Left lobe of liver (tissue), 2 donors: ENCODE measurements at regions not wholly inside any gene's neighbourhood (a gene's known extent, or its start where the extent isn't known, plus 50 kb on each side); places are given as distances from the start of the nearest gene placed in this dataset.
"Not testable (repeated sequence)": the region's sequence is repeated elsewhere in the genome, so short reads cannot be mapped to it uniquely, and the experiment has no call there.

Experiments
- ATAC-seq: fragments of 200-7000 bp; cut with Tn5 transposase; one replicate; pipeline ENCODE4 v1.9.1; 2020; ENCODE audit warnings: mild to moderate bottlenecking, moderate library complexity
- DNase-seq: peaks from one replicate; pipeline ENCODE4 v3.0.0-alpha.2; 2020; ENCODE audit warnings: low spot score
- donor health status: DM: no; HTN: no; CAD: no; lungs with moderate emphysema.
- donor health status: DM: no; HTN: yes; CAD: no.

DNA sequence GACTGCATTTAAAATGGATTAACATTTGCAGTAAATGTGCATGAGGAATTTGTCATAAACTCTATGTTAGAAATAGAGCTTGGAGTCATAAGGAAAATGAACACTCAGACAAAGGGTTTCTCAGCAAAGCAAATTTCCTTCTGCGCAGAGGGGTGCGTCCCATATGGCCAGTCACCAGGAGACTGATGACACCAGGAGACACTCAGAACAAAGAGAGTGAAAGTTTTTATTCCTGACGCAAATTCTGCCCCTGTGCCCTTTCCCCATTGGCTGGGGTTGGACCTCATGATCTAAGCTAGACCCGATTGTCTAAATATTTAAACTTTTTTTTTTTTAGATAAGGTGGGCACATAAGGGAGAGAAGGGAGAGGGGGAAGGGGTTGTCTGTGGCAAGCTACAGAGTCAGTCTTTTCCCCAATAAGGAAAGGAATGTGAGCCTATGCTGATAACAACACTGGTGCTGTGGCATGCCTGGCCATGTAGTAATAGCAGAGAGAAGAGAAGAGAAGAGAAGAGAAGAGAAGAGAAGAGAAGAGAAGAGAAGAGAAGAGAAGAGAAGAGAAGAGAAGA, 202.0 kb downstream of the POM121L12 start:
- no peak for DNase-seq
- ATAC-seq, result no peak

DNA sequence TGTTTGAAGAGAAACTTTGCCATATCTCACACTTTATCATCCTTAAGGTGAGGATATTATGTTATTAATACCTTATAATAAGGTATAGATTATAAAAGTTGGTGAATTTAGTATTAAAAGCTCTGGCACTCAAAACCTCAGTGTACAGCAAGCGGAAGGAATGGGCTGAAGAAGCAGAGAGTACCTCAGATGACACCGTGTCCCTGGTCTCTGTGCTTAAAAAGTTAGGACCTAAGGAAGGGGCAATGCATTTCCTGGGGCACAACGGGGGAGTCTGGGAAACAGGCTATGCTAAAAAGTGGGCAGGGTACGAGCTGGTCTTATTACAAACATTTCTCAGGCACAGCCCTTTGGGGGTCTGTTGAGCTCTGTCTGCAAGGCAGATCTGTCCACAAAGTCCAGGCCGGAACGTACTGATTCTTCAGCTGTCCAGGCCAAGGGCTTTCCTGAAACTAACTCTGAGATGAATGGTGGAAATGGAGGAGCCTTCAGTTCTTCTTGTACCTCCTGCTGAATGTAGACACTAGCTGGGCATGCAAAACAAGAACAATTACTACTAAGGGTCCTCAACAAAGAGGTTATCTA, 202.7 kb downstream of the POM121L12 start:
- no peak for DNase-seq
- no peak for ATAC-seq

DNA sequence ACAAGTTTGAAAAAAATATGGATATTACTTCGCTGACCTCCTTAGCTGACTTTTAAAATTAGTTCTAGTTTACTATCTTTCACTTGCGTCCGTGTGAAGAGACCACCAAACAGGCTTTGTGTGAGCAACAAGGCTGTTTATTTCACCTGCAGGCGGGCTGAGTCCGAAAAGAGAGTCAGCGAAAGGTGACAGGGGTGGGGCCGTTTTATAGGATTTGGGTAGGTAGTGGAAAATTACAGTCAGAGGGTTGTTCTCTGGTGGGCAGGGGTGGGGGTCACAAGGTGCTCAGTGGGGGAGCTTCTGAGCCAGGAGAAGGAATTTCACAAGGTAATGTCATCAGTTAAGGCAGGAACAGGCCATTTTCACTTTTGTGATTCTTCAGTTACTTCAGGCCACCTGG, 203.7 kb downstream of the POM121L12 start:
- not testable (repeated sequence) for ATAC-seq, DNase-seq

DNA sequence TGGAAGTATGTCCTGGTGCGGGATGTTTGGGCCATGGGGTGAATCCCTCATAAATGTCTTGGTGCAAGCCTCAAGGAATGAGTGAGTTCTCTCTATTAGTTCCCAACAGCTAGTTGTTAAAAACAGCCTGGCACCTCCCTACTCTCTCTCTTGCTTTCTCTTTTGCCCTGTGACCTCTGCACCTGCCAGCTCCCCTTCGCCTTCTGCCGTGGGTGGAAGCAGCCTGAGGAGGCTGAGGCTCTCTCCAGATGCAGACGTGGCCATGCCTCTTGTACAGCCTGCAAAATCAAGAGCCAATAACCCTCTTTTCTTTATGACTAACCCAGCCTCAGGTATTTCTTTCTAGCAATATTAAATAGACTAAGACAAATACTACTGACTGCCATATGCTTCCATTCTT, 210.3 kb downstream of the POM121L12 start:
- ATAC-seq, result no peak
- DNase-seq, result no peak

DNA sequence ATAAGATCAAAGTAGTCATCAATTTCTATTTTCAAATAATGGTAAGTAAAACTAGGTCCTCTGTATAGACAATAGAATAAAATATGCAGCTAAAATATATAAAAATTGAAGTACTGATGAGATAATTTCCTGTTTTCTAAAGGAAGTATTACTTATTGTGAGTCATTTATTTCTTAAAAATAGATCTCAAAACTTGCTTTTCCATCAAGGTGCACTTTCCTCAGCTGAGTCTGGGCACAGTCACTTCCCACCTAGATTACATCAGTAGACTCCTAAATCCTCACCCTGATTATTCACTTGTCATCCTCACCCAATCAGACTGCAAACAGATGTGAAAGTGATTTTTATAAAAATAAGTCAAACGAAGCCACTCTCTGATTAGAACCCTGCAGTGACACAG, 211.5 kb downstream of the POM121L12 start:
- DNase-seq (no peak), ATAC-seq (no peak)

DNA sequence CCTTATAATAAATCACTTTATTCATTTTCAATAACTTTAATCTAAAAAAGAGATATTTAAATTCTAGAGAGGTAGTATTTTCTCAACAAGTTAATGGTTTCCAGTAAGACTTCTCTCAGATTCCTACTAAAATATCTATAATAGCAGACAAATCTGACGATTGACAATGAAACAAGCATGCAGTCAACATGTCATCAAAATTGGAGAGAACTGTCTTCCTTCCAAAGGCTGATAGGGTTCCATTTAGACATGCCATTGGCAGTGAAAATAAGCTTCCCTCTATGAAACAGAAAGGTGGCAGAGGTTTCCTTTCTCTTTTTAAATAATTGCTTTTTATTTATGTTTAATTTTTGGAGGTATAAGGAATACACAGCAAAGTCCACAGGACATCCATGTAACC, 217.1 kb downstream of the POM121L12 start:
- no peak for DNase-seq
- no peak for ATAC-seq

DNA sequence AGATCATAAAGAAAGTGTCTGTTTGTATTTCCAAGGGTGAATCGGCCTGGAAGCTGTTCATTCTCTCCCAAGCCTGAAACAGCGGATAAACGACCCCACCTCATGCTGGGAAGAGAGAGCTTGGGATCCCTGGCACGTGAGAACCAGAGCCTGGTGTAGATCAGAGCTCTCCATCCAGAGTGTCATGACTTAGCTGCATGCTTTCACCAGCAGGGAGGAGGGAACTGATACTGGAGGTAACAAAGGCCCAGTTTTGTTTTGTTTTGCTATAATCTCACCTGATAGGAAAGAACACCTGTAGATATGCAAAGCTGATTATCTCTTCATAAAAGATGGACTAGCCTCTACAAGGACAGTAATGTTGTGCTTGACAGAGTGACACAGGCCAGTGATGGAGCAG, 236.6 kb downstream of the POM121L12 start:
- DNase-seq, result no peak
- no peak for ATAC-seq

DNA sequence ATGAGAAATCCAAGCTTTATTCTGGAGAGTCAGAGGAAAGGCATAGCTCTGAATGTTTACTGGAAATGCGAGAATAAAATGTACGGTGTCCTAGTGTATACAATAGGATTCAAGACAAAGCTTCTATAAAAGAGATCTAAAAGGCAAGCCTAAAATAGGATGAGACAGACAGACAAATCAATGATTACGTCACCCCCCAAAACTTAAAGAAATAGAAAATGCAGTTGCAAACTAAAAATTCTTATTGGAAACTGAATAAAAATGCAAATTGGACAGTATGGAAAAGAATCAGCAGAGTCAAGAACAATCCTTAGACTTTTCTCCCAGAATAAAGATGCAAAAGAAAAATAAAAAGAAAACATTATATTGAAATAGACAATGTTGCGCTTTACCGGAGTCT, 245.9 kb downstream of the POM121L12 start:
- DNase-seq (no peak), ATAC-seq (no peak)

DNA sequence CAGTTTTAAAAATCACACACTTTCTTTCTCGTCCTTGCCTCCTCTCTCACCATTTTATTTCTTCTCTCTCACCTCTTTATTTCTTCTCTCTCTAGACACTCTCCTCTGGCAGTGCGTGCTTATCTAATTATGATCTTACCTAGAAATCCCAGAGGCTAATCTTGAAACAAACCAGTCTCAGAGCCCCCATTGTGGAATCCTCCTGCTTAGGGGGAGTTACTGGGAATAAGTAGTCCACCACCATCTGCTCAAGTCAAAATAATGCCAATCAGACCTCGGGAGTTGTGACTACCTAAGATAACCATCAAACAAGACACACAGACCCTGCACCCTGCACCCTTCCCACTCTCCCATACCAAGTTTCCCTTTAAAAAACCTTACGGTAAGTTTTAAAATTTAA, 256.9 kb downstream of the POM121L12 start:
- DNase-seq (no peak), ATAC-seq (no peak)

DNA sequence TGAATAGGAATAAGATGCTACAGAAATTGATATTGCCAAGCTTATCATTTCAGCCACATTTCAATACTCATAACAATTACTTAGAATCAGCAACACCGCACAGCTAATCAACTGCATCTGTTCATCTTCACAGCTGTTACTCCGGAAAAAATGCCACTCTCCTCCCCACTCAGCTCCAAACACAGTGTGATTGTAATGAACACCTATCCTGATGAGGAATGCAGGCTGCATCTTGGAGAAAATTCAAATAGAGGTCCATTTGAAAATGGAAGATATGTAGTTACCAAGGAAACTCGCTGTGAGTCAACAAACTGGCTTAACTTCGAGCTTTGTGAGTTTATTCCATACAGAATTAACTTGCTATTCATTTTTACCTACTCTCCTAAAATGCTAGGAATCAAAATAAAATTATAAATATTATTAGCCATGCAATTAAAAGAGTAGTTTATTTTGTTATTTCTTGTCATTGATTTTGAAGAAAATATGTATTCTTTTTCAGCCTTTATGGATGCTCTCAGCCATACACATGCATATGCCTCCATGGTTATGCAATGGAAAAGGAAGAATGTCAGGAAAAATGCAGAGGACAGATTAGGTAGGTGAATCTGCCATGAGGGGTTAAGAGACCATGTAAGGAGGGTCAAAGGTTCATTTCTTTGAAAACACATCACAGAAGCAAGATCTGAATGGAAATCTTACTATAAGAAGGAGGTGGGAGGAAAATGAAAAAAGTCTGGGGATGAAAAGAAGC, 267.2 kb downstream of the POM121L12 start:
- DNase-seq (no peak), ATAC-seq (no peak)

DNA sequence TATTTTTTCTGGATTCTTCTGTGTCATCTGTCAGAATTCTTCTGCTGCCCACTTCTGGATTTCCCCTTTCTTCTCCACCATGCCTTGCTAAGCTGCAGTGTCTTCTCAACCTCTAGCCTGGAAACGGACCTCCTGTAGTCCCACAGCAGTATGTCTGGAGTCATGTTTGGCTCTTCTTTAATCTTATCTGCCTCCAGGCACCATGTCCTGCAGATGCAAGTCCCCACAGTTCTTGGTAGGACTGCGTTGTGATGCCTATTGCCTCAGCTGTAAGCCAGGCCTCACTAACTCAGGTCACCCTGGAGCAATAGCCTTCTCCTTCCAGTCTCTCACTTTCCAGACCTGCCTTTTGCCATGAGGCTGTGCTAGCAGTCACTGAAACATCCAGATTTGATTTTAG, 268.3 kb downstream of the POM121L12 start:
- DNase-seq (no peak), ATAC-seq (no peak)

DNA sequence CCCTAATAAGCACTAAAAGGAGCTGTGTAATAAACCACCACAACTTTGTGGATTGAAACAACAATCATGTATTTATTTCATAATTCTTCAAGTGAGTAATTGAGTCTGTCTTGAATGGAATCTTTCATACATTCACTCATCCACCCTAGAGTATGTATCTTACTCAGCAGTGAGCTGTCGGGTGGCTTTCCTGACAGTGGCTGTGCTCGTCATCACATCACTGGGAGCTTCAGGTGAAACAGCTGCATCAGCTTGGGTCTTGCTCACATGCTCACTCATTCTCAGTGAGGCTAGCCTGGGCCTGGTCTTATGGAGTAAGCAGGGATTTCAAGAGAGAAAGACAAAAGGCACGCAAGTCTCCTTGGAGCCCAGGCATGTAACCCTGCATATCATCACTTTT, 271.4 kb downstream of the POM121L12 start:
- no peak for ATAC-seq
- no peak for DNase-seq

DNA sequence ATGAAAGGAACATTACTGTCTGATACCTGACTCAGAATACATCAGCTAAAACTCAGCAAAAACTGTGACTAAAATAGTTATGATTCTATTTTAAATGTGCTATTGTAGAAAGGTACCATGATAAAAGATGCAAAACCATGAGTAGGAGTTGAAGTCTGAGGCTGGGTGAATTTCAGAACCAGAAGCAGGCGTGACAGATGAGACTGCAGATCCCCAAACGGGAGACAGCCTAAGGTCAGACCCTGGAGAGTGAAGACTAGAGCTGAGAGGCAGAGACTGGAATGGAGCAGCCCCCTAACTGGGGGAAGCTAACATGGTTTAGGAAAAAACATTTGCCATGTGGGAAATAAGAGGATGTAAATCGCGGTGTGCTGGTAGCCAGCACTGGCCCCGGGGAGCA, 275.8 kb downstream of the POM121L12 start:
- DNase-seq (no peak), ATAC-seq (no peak)

DNA sequence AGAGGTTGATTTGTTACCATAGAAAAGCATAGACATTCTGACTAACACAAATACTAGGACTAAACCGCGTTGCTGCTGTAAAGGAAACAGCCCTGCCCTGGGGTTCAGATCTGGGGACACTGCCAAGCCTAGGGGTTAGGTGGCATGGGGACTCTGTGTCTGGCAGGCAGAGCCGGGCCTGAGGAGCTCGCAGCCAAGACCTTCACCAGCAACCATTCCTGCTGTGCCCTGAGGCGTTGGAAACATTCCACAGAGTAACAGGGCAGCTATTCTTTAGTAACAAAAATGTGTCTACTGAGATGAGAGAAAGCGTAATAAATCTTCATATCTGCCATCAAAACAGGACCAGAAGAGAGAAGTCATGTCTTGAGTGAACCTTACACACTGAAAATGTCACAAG, 280.5 kb downstream of the POM121L12 start:
- DNase-seq (no peak), ATAC-seq (no peak)

DNA sequence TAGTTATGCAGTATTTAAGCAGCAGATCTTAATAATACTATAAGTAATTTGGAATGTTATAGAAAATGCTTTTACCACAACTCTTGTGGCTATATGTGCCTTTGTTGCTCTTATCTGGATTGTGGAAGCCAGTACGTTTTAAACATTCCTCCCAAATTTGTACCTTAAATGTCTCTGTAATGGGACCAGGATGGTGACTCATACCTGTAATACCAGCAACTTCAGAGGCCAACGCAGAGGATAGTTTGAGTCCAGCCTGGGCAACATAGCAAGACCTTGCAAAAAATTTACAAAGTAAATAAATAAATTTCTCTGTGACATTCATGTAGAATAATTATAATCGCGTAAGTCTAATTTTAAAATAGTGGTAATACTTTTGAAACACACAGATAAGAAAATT, 283.1 kb downstream of the POM121L12 start:
- ATAC-seq (no peak), DNase-seq (no peak)

DNA sequence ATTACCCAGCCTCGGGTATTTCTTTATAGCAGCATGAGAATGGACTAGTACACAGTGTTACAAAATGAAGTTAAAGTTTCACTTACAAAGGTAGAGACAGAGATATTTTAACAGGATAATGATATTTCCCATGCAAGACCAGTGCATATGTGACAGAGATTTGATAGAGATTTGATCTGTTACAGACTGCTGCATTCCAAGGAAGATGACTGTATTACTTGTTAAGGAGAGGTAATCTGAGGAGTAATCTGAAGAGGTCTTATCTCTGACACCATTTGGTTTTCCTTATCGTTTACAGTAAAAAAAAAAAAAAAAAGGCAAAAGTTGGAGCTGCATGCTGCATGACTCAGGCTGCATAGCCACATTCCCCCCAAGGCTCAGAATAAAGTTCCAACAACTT, 289.6 kb downstream of the POM121L12 start:
- no peak for DNase-seq
- no peak for ATAC-seq

DNA sequence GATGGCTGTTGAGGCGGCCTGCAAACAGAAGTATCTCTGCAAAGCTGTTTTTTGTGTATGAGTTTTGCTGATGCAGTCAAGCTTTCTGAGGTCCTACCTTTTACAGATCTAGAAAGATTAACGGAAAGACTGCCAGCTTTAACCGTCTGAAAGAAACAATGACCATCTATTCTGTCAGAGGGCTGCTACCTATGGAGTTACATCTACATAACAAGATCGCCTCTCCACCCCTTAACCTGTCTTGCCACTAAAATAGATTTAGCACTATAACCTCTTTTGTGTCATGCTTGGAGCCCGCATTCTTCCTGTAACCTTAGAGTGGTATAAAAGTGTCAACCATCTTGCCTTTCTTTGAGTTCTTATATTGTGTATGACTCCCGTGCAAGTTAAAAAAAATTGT, 291.2 kb downstream of the POM121L12 start:
- ATAC-seq, result no peak
- DNase-seq, result no peak

DNA sequence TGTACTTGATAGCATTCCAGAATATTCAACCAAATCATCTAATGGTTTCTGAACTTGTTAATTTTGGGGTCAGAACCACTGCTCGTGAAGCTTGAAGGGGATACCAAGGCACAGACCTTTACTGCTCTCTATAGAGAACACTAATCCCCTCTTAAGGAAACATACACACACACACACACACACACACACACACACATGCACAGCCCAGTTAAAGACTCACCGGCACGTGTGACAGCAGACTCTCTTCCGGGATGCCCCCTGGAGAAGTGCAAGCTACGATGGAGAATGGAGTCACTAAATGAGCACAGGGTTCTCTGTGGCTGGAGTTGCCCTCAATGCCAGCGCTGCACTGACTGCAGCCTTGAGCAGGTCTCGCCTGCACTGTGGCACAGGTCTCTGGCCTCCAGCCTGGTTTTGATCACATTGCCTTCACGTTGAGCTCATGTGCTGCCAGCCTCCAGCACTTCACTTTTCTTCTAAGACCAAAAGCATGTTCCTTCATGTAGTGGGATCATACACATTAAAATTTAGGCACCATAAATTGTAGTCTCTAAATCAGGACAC, 300.8 kb downstream of the POM121L12 start:
- DNase-seq (no peak), ATAC-seq (no peak)

DNA sequence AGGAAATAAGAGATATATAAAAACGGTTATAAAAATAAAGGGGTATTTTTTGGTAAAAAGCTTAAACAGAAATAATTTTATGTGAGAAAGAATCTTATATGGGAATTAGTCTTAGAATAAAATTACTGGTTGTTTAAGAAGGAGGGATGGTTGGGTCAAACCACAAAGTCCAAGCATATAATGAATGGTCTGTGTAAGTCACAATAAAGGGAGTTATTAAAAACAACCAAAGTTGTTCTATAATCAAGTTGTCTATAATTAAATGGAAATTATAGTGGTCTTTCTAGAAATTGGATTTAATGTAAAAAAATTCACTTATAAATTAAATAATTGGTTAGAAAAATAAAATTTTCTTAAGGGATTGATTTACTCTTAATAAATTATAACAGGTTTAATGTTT, 304.8 kb downstream of the POM121L12 start:
- no peak for ATAC-seq
- DNase-seq, result no peak

DNA sequence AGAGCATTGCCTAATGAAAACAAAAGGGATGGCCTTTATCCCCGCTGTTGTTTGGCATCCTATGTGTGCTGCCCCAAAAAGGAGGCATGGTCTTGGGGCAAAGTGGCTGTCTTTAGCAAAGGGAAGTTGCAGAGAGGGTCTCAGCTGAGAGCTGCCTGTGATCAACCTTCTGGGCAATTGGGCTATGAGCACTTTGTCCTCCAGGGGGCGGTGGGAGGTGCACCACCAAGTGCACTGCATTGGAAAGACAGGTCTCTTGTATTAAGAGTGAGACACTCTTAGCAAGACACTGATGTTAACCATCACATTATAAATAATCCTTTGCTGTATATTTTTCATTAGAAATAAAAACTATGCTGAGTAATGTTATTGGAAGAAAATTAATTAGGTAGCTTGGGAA, 314.8 kb downstream of the POM121L12 start:
- ATAC-seq (peak; percentile 94), DNase-seq (peak; percentile 60)

DNA sequence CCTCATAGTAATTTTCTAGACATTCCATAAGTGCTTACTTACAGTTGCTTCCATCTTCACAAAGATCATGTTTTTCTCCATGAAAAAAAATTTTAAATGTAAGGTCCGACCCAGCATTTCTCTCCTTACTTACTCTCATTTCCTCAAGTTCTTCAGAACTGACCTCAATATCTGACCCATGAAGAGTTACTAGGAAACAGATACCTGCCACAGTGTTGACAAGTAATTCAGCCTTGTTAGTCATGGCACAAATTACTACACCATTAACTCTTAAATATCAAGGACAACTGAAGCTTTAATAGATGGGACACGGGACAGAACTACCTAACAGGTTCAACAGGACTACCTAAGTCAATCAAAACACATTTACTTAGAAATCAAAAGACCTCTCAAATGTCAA, 316.2 kb downstream of the POM121L12 start:
- DNase-seq (no peak), ATAC-seq (no peak)

DNA sequence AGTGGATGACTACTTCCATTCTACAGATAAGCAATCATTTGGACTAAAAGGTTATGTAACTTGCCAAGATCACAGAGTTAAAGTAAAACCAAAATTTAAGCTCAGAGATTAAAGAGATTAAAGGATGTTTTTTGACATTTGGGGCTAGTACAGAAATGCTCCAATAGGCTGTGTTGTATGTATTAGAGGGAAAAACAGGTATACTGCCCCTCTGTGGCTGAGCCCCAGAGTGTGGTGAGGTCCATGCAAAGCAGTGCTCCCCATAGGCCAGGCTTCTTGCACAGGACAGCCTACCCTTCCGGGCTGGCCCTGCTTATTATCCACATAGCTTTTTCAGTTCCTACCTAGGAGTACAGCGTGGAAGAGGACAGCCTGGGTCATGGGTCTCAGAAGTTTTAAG, 322.8 kb downstream of the POM121L12 start:
- DNase-seq (no peak), ATAC-seq (no peak)
